PC-9 (cell line): ENCODE measurements at regions not wholly inside any gene's neighbourhood (a gene's known extent, or its start where the extent isn't known, plus 50 kb on each side); places are given as distances from the start of the nearest gene placed in this dataset.

ENCODE experiments used
- CTCF ChIP-seq: fragments of 200-600 bp; sonication (generic); conservative IDR thresholded peaks from 2 replicates; pipeline ENCODE4 v1.6.1; 2017; ENCODE audit warnings: mixed run types, antibody characterized with exemption, mild to moderate bottlenecking, moderate library complexity
- EZH2 ChIP-seq: fragments of 200-600 bp; sonication (generic); IDR thresholded peaks from 2 replicates; pipeline ENCODE4 v1.8.0; 2017; ENCODE audit warnings: antibody characterized with exemption, low read depth

- no peak for TF ChIP-seq CTCF
- TF ChIP-seq EZH2: no peak
These were observed 154.2 kb downstream of the DSC3 start for GRCh38 chr18:30888344-30888743.
